Suppressor macrophage (primary cell): ENCODE measurements at regions not wholly inside any gene's neighbourhood (a gene's known extent, or its start where the extent isn't known, plus 50 kb on each side); places are given as distances from the start of the nearest gene placed in this dataset.
"Not testable (repeated sequence)": the region's sequence is repeated elsewhere in the genome, so short reads cannot be mapped to it uniquely, and the experiment has no call there.

Experiments used
- DNase-seq, 4 experiments: peaks; one replicate each; pipeline ENCODE4 v3.0.0-alpha.2; 2020 to 2022

DNA sequence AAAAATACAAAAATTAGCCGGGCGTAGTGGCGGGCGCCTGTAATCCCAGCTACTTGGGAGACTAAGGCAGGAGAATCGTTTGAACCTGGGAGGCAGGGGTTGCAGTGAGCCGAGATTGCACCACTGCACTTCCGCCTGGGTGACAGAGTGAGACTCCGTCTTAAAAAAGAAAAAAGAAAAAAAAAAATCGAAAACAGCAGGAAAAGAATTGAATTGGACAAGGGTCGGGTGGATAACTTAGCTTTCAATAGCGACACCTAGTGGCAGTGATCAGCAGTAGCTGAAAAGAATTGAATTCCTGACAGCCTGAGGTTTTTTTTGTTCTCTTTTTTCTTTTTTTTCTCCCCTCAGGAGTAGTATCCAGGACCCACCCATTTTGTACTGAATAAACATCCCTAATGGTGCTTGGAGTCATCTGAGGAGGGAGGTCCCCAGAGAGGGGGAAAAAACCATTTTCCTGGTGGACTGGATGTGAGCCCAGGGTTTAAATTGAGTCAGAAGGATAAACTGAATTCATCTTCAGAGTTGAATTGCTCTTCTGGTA lies 55.1 kb downstream of the CYCS start:
- peak; percentile 70 to 90 (median 76) for DNase-seq

DNA sequence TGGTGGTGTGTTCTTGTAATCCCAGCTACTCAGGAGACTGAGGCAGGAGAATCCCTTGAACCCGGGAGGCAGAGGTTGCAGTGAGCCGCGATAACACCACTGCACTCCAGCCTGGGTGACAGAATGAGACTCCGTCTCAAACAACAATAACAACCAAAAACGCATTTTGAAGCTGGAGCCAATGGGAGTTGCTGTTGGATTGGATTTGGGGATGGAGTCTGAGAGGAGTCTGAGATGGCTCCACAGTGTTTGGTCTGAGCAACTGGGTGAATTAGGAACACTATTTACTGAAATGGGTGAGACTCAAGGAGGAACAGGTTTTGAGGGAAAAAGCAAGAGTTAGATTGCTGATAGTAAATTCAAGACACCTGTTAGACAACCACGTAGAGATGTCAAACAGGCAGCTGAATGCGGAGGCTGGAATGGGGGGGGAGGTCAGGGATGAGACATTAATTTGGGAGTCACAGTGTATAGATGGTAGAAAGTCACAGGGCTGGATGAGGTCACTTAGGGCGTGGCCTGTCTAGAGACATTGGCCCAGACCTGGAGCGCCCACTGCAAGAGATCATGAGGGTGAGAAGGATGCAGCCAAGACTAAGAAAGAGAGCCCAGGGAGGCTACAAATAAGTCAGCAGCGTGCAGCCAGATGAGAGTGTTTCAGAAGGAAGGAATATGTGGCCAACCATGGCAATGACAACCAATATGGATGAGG lies 56.4 kb downstream of the CYCS start:
- peak; percentile 17 to 39 (median 34) for DNase-seq

DNA sequence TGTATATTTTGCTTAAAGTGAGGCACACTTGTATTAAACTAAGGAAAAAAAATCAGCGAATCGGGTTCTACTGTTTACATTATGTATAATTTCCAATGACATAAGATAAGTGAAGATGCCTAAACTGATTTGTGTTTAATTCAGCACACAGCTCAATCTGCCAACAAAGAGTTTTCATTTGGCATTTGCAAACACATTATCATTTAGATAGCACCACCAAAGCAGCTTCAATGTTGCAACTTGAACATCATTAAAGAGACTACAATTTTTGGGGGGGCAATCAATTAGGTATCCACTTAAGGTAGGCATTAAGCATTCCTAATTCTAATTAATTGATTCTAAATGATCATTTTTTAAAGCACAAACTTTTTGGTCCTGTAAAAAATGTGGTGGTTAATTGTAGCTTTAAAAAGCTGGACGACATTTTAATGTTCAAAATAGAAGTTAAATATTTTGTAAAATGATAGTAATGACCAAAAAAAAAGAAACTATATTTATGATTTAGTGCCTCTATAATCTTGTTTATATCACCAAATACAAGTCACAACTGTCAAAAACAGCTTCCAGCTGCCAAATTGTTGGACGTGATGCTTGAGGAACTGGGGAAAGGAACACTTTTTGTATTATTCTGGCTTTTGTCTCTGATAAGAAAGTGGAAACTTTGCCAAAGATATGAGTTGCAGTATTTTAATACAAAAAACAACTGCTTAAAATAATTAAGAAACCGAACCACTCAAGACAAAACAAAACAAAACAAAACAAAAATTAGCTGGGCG lies 57.1 kb downstream of the CYCS start:
- DNase-seq: no peak

DNA sequence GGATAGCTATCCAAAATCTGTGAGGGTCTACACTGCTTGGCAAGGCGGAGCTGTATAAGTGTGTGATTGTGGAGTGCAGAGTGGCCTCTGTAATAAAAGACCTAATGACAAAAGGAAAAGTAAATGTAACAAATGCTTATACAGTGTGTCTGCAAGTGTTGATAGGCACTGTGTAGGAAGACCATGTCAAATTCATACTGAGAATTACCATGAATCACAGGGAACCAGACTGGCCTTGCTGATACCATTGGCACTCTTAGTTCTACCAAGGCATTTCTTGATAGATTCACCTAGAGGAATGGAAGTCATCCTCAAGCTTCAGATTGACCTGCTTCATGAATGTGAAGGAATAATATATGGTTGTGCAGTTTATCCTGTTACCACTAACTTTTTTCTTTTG lies 58.8 kb downstream of the CYCS start:
- no peak for DNase-seq

DNA sequence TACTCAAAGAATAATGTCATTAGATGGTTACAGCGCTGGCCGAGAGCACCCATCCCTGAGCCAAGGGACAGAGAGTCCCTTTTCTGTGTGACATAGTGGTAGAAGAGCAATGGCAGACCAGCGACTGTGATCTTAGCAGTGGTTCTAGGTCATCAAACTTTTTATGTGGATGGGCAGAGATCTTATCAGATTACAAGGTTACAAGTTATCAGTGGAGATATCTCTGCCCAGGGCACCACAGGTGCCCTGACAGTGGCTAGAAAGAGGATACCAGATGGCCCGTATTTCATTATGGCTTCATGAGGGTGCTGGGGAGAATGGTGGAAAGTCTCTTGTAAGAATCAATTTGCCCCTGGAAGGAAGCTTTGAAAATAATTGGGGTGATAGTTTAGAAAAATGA lies 62.7 kb downstream of the CYCS start:
- DNase-seq: no peak

DNA sequence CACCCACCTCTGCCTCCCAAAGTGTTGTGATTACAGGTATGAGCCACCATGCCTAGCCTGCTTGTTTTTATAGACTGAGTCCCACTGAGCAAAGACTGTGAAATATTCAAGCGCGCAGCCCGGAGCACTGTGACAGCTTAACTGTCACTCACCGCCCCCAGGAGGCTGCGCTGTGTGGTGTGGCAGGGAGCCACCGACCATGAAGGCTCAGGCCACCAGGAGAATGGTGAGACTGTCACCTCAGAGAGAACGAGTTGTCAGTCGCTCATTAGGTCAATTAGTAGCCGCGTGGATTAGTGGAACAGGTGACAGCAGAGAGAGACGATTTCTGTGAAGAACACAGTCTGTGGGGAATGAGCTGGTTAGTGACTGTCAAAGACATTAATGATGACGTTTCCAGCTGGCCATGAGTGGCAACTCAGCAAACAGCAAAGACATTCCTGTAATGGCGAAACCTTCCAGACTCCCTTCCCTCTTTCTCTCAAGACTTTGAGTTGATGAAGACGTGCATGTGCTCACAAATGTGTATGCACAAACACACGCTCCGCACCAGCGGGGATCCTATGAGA lies 64.5 kb downstream of the CYCS start:
- DNase-seq: no peak

DNA sequence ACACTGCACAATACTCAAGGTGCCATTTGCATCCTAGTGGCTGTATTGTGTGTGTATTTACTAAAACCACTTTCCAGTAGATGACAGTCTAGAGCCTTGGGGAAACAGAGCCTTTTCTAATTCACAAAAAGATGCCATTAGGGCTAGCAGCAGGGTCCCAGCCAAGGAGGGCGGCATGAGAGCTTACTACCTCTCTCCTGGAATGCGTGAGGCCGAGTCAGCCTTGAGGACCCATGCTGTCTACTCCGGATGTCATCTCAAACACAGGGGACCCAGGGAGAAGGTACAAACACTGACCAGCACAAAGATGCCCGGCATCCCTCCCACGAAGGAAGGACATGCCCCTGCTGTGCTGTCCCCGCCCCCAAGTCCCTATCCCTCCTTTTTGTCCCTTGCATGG lies 65.5 kb downstream of the CYCS start:
- DNase-seq: no peak

DNA sequence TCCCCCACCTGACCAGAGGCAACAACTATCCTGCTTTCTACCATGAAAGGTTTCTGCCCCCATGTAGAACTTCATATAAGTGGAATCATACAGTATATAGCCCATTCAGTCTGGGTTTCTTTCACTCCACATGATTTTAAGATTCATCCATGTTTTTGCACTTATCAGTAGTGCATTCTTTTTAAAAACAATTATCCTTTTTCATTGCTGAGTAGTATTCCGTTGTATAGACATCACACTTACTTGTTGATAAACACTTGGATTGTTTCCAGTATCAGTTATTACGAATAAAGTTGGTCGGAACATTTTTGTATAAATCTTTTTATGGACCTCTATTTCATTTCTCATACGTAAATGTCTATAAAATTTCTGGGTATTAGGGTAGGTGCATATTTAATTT lies 68.7 kb downstream of the CYCS start:
- no peak for DNase-seq

DNA sequence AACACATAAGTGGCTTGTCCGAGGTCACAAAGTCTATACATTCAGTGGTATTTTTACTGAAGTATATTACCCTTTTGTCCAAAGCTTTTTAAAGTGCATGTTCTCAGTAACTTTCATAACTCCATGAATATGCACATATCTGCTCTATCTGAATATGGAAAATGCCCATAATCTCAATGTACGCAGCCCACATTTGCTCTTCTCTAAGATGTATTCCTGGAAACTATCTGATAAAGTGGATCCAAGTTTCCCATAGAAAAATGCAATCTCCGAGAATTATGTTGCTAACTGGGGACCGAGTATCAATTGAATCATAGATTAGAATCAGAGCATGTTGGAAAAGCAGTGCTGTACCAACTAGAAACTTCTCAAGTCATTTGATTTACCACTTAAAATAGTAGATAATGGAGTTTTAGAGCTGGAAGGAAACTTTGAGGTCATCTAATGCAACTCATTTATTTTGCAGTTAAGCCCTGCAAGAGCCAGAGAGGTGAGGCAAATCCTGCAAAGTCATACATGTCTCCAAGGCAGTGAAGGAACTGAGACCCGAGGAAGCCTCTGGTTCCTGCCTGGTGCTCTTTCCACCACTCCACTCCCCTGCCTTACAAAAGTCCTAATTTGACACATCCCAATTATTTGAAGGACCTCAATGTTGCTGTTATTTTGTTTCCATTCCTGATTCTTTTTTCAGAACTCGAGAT lies 69.4 kb downstream of the CYCS start:
- DNase-seq: no peak

DNA sequence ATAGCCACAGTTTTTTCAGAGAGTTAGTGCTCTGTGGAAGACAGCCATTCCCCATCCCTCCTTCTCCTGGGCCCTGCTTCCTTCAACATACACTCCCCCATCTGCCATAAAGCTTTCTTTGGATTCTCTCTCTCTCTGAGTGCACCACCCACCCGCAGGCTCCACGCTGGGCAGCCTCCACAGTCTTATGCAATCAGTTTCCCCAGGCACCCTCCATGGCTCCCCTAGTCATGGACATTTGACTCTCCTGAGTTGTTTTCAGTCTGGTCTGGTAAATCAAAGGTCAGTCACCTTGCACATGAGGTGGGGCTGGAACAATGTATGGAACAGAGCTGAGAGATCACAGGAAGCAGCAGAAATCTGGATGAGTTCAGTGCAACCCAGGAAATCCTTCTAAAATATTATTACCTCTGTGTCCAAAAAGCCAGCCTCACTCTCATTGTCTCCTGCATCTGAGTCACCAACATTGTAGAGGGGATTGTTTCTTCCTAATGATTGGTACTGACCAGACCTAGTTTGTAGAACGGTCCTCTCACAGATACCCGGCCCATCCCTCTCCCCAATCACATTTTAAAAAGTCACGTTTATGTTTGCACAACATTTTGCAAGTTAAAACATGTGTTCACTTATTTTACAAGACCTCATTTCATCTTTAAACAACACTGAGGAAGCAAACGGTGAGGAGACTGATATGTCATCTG lies 70.1 kb downstream of the CYCS start:
- DNase-seq: no peak

DNA sequence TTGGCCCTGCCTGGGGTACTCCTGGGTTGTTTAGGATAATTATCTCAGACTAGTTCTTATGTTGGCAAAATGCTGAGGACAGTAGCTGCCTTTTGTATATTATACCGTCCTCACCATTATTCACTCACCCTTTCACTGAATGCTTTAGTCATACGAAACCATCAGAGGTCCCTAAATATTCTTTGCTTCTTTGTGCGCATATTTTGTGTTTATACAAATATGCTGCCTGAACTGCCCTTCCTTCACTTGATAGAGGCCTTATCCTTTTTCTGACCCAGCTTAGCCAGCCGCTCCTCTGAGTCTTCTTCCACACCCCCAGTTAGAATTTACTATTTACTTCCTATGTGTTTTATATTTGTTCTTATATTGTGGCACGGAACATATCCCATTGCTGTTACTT lies 70.2 kb upstream of the OSBPL3 start:
- no peak for DNase-seq

DNA sequence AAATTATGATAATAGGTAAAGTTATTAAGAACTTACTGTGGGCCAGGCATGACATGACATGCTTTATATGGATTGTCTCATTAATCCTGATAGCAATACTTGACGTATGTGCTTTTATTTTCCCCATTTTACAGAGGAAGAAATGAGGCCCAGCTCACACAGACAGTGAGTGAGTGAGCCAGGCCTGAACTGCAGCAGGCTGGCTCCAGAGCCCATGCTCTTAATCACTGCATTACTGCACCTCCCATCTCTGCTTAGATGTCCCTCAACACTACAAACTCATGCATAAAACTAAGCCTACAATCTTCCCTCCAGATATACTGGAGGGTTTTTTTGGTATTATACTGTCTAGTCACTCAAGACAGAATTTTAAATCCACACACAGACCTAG lies 68.5 kb upstream of the OSBPL3 start:
- DNase-seq: no peak

DNA sequence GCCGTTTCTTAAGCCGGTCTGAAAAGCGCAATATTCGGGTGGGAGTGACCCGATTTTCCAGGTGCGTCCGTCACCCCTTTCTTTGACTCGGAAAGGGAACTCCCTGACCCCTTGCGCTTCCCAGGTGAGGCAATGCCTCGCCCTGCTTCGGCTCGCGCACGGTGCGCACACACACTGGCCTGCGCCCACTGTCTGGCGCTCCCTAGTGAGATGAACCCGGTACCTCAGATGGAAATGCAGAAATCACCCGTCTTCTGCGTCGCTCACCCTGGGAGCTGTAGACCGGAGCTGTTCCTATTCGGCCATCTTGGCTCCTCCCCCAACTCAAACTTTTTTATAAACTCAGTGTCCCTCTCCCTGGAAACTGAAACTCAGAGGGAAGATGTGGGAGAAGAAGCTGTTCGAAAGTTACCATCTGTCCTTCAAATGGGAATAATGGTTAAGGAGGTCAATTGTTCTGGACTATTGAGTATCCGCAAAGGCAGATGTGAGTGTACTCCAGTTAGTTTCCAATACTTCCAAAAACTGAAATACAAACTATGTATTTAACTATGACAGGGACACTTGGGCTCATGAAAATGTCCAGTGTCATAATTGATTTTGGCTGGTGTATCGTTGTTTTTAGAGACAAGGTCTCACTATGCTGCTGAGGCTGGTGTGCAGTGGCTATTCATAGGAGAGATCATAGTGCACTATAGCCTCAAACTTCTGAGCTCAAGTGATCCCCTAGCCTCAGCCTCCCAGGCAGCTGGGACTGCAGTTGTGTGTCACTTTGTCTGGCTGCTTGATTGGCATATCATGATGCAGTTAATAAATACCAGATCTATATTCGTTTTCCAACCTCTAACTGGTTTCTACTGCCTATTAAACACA lies 67.8 kb upstream of the OSBPL3 start:
- DNase-seq: not testable (repeated sequence)

DNA sequence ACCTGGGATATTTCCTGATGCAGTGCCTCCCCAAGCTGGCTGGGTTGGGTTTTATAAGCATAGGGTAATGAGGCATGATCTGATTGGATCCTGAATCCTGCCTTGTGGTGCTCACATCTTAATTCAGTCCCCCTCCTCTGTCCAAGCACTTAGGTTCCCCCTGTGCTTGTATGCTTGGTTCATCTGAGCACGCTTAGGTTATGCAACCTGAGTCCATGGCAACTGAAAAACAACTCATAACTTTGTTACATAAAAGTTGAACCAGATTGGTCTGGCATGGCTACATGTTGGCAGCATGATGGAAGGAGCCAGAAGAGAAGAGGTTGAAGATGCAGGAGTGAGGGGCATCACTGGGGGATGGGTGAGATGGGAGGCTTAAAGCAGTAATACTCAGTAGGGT lies 57.3 kb upstream of the OSBPL3 start:
- DNase-seq: no peak

DNA sequence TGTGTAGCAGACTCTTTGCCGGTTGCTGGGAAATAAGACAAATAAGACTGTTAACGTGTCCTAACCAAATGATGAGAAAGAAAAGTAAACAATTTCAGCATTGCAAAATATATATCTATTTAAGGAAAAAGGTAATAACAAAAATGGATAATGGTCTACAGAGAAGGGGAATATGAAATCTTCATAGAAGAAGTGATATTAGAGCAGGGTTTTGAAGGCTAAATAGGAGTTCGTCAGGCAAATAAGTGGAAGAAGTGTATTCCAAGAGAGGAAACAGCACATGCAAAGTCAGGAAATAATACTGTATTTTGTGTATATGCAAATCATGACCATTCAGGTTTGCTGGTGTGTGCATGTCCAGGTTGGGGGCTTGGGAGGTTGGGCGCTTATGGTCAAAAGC lies 55.3 kb upstream of the OSBPL3 start:
- DNase-seq: no peak

DNA sequence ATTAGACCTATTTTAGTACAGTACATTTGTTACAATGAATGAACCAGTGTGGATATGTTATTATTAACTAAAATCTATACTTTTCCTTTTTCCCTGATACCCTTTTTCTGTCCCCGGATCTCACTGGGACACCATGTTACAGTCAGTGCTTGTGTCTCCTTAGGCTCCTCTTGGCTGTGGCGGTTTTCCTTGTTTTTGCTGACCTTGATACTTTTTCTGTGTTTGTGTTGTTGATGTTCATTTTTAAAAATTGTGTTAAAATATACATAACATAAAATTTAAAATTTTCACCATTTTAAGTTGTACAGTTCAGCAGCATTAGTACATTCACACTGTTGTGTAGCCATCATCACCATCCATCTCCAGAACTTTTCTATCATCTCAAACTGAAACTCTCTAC lies 54.2 kb upstream of the OSBPL3 start:
- no peak for DNase-seq

DNA sequence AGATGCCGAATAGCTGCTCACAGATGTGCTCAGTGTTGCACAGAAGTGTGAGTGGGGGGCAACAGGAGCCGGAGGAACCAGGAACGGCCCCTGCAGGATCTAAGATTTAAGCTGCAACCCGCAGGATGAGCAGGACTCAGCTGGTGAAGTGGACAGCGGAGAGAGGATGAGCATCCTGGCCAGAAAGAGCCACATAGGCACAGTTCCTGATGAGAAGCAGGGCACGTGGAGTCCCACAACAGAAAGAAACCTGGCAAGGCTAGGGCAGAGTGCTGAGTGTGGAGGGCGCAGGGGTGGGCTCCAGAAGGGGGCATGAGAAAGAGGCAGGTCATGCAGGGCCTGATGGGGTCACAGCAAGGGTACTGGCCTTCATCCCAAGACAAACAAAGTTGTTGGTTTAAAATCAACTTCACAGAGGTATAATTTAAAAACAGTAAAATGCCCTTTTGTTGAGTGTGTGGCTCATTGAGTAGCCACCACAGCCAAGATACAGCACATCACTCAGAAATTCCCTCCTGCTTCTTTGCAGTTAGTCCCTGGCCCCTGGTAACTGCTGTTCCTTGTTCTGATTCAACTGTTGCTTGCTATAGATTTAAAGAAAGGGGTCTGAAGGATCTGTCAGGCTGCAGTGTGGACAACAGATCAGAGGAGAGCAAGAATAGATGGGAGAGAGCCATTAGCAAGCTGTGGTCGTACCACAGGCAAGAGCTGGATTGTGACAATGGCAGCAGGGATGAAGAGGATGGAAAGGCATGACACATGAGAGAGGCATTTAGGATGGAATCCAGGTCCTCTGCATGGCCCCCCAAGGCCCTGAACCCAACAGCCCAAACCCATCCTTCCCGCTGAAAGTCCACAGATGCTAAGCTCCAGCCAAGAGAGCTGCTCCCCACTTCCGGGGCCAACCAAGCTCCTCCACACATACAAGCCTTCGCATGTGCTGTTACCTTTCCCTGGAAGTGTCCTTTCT lies 53.1 kb upstream of the OSBPL3 start:
- DNase-seq: no peak

DNA sequence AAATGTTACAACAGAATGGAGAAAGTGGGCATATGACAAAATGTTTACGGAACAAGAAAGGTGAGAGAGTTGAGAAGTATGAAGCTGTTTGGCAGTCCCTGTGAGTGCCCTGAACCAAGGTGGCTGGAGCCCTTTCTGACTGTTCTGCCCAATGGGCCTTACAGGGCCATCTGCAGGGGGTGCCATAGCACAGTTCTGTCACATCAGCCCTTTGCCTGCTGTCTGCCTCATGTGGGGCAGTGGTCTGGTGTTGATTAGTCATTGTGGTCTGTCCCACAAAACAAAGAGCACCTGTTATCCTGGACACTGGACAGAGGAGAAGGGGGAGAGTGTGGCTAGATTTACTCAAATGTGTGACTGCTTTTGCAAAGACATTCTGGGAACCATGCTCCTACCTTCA lies 51.5 kb upstream of the OSBPL3 start:
- no peak for DNase-seq

DNA sequence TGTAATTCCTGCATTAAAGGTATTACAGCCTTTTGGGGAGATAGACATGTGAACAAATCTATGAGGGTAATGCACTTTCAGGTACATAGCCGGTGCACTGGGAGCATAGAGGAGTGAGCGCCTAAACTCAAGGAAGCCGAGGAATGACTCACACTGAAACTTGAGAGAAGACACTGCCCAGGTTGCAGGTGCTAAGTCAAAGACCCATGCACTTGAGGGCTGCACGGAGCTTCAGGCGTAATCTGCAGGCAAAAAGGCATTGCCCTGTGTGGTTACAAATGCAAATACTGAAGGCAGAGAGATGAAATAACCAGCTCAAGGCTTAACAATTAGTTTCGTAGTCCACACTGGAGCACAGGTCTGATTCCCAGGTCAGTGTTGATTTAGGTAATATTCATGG lies 51.0 kb upstream of the OSBPL3 start:
- no peak for DNase-seq
